DMS114 treated with DMSO at 0.1 percent for 48 hours (cell line): ENCODE measurements at regions not wholly inside any gene's neighbourhood (a gene's known extent, or its start where the extent isn't known, plus 50 kb on each side); places are given as distances from the start of the nearest gene placed in this dataset.
"Not testable (repeated sequence)": the region's sequence is repeated elsewhere in the genome, so short reads cannot be mapped to it uniquely, and the experiment has no call there.

ENCODE experiments used
- DNase-seq: peaks from one replicate; lab custom pipeline; 2025; ENCODE audit not compliant: unreplicated experiment; lab: John Stamatoyannopoulos, UW

DNA sequence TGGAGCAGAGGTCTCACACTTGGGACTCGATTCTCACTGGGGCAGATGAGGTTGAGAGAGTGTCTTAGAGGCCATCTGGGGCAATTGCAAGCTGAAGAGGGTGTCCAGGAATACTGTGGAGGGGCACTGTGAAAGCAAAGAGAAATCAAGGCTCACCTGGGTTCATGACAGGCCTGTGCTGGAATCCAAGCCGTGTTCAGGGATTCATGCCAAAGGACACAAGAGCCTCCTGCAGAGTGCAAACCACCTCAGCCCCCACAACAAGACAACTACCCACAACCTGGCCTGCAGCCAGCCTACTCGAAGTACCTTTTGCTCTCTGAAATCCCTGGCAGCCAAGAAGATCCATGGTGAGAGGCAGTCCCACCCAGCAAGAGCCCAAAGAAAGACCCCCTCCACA is 2334.2 kb downstream of the TP53TG3F start:
- DNase-seq = no peak

DNA sequence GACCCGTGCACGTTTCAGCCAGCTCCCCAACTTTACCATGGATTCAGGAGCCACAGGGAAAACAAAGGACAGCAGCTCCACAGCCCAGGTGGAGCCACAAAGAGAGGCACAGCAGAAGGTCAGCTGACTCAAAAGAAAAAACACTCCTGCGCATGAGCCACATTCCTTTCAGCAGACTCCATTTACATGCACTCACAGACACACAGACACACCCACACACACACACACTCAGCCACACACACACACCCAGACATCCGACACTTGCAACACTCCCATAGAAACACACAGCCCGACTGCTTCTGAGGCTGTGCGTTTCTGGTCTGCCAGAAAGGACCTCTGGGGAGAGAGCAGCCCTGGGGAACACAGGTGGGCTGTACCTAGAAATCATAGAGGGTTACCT is 2335.5 kb downstream of the TP53TG3F start:
- DNase-seq = no peak

DNA sequence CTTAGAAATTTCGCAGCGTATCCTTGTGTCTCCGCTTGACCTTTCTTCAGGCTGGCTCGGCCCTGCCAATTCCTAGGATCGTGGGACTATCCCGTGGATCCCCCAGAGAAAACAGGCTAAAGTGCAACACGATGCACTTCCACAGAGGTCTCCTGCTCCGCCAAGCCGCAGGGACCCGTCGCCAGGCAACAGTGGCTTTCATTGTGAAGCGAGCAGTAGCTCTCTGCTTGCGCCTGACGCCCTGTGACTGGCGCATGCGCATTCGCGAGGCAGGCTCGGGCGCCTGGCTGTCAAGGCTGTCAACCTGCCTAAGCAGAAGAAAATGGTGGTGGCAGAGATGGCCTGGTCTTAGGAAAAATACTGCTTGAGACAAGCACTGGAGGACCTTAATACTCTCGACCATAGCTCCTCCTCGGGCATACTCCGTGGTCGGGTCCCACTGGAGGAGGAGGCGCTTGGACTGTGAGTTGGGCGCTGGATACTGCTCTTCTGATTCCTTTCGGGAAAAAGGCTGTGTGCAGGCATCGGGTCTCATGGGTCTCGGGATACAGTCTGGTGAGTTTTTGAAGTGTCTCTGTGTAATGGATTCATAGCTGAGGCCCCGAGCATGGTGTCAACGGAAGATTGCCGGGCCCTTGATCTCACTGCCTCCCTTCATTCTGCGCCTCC is 2336.1 kb downstream of the TP53TG3F start:
- peak; percentile 10 for DNase-seq

DNA sequence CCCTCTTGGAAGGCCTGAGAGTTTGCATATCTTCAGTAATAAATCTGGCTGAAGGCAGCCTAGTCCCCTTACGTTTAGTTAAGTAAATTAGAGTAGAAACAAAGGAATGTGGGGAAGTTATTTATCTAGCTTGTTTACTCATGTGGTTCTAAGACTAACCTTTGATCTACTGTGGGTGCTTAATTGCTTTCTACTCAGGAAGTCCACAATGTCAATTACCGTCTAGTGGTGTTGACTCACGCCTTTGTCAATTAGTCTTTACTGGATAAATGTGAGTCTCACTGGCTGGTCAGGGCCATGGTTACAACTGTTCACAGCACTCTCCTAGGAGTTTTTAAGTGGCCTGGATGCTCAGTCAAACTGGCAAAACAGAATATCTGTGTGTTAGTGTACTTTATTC is 2338.4 kb downstream of the TP53TG3F start:
- DNase-seq = no peak

DNA sequence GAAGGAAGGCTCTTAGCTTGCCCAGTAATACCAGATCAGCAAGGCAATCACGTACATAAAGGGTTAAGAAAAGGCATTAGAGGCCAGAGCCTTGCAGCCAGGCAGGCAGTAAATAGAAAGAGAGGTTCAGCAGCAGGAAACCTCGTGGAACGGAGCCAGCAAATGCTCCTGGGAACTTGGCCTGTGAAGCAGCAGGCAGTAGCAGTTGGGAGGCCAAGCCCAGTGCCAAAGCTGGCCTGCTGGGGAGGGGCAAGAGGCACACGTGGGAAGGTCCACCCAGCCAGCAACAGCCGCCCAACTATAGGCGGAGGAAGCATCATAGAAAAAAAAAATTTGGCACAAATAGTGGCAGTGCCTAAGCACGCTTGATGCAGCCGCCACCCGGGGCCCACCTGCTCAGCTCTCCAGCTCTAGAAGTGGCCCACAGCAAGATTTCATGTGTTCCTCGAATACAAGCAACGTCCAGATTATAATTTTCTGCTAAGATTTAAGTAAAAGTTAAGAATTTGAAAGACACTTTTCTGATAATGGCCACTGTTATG is 2339.5 kb downstream of the TP53TG3F start:
- DNase-seq = no peak

DNA sequence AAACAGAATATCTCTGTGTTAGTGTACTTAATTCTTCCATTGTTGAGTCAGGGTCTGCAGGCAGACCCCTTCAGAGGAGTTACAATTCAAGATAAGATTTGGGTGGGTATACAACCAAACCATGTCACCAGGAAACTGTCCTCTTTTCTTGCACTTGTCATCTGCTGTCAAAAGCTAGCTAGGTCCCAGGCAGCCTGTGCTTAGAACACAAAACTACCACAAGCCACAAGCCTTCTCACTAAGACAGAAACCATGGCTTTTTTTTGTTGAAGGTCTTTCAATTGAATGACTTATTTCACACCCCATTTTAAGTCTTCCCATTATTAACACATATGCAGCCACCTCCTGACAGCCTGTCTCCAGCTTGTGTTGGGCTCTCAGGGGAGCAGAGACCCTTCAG is 2345.1 kb downstream of the TP53TG3F start:
- not testable (repeated sequence) for DNase-seq

DNA sequence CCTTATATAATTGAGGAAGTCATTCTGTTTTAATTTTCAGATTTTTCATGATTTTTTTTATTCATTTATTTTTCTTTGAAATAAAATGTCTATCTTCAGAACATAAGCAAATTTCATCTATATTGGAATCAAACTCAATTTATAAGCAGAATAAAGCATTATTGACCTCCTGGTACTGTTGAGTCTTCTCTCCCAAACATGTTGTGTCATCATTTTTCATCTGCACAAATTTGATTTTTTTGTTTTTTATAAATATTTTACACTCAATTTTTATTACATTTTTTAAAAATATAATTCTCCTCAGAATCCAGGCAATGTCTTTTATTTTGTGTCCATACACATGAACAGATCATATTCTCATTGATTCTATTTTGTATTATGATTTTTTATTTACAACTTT is 2363.9 kb downstream of the TP53TG3F start:
- DNase-seq = no peak

DNA sequence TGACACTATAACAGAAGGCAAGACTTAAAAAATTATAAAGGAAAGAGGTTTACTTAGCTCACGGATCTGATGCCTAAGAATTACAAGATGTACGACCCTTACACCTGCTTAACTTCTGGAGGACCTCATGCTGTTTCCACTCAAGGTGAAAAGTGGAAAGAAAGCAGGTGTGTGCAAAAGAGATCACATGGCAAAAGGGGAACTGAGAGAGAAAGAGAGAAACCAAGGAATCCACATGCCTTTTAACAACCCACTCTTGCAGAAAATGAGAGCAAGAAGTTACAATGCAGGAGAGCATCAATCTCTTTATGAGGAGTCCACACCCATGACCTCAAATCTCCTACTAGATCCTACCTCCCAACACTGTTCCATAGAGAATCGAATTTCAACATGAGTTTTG is 2382.2 kb downstream of the TP53TG3F start:
- DNase-seq = no peak

DNA sequence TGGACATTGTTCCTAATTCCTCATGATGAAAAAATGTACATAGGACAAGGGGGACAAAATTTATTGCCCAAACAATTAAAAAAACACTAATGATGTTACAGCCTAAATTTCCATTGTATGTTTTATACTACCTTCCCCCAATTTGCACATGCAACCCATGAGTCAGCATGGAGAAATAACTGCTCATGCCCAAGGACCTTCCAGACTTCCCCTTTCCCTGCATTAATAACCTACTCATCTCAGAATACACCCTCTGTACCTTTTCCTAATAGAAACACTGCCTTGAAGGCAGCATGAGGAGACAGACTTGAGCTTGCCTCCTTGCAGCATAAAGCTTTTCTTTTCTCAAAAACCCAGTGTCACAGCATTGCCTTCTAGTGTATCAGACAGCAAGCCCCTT is 2402.8 kb downstream of the TP53TG3F start:
- DNase-seq = no peak

DNA sequence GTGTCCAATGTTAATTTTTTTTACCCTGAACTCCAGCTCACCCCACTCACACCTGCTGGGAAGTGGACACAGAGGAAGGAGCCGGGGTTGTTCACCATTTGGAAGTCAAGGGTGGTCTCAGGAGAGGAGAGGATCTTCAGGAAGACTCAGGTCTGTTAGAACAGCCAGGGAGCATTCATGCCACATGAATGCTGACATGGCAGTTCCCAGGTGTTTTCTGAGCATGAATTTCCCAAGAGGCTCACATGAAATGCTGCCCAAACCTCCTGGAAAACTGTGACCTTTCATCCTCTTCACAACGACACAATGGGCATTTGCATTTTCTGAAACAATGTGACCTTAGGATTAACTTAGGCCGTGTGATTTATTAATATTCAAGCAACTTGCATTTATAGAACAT is 2409.2 kb downstream of the TP53TG3F start:
- DNase-seq = no peak

DNA sequence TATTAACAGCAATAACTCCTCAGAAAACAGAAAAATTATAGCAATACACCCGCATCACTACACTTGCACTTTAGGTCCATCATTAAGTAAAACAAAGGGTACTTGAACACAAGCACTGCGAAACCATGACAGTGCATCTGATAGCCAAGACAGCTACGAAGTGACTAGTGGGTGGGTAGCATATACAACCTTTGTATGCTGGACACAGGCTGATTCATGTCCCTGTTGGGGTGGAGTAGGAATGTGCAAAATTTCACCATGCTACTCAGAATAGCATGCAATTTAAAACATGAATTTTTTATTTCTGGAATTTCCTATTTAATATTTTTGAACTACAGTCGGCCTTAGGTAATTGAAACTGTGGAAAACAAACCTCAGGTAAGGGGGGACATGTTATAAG is 2414.1 kb downstream of the TP53TG3F start:
- DNase-seq = no peak

DNA sequence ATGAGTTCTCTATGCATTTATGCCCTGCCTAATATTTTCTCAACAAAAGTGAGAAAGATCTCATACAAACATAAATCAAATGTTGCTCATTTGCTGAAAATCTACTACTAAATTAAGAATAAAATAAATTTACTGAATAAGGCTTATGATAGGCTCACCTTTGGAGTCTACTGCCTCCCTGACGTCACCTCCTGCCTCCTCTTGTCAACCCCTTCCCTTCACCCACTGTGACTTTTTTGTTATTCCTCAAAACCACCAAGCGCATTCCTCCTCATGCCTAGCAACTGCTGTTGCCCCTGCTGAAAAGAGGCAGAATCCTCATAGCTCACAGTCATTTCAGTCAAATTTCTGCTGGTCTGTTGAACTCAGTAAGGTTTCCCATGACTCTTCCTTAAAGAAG is 2422.2 kb downstream of the TP53TG3F start:
- no peak for DNase-seq

DNA sequence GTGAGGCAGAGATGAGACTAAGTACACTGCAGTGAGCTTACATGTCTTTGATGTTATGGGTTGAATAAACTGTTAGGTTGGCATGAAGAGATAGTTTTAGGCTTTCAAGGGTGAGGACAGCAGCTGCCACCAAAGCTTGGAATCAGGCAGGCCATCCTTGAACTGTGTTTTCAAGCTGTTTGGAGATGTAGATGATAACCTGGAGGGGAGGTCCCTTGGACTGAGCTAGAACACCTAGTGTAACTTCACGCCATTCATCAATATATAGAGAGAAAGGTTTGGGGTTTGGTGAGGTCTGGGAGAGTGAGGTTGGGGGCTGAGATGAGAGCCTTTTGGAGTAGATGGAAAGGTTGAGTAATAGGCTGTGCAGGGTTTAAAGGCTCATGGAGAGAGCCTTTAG is 2447.0 kb downstream of the TP53TG3F start:
- no peak for DNase-seq

DNA sequence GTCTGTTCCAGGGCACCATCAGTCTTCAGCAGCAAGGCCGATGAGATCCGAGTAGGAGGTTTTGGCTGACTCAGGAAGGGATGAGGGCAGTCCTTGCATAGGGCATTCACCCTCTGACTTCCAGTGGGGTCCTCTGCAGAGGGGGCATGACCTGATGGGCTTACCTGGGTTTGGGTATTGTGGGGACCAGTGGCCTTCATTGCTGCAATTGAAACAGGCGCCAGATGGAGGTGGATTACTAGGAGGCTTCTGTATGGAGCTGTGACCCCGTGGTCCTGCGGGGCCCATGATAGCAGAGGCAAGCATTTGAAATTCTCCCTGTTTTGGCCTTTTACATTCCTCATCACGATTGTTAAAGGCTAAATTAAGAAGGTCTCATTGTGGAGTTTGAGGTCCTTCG is 2448.7 kb downstream of the TP53TG3F start:
- DNase-seq = no peak

DNA sequence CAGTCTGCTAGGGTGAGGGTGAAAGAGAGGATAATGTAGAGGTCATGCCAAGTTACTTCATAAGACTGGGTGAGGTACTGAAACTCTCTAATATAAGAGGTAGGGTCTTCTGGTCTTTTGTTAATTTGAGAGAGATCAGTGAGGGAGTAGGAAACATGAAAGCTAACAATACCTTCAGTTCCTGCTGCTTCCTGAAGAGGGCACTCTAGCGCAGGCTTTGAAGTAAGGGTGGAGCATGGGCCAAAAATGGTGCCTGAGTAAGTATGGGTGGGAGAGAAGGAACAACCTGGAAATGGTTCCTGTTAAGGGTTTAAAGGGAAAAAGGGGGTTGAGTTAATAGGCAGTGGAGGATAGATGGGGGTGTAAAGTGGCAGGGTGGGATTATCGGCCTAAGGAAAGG is 2449.5 kb downstream of the TP53TG3F start:
- no peak for DNase-seq

DNA sequence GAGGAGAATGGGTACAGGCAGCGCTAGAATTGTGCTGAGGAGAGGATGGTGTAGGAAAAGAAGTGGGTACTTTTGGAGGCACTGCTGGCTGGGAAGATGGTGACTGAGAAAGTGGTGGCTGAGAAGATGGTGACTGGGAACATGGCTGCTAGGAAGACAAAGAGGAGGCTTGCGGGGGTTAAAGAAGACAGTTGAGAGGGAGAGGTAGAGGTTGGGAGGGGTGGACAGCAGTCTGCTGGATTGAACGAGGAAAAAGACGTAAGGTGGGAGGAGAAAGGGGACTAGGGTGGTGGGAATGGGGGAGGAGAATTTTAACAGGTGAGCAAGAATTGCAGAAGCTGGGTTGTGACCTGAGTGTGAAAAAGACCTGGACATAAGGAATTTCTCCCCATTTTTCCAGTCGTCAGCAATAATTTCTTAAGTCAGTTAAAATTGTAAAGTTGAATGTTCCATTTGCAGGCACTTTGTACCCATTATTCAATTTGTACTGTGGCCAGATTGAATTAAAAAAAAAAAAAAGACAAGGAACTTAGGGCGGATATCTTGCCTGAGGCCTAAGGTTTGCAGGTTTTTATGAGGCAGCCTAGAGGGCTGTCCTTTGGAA is 2450.0 kb downstream of the TP53TG3F start:
- DNase-seq = no peak

DNA sequence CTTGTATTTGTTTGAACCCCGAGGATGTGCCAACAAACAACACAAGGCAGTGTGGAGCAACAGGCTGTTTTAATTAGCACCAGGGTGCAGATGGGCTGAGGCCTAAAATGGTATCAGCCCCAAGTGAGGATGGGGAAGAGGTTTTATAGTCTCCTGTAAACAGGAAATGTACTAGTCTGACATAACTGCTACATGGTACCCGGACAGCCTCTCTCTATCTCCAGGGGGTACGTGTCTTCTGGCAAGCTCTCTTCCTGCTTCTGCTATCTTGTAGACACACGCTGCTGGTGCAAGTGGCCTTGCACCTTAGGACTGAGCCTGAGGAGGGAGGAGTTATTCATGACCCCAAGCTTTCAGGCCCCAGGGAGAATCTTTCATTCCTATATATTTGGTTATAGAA is 2451.0 kb downstream of the TP53TG3F start:
- no peak for DNase-seq

DNA sequence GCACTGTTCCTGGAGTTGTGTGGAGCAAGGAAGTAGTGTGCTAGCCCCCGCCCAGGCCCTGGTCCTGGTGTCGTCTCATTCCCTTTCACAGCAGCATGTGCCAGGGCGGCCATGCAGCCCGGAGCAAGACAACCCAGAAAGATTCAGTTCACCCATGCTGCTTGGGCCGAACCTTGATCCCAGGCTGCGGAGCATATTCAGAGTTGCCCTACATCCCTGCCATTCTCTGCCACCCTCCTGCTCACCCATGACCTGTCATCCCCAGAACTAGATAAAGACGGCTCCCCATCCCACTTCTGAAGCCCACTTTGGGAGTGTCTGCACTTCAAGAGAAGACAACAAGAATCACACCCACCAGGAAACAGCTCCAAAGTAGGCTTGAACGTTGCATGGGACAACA is 2452.5 kb downstream of the TP53TG3F start:
- no peak for DNase-seq

DNA sequence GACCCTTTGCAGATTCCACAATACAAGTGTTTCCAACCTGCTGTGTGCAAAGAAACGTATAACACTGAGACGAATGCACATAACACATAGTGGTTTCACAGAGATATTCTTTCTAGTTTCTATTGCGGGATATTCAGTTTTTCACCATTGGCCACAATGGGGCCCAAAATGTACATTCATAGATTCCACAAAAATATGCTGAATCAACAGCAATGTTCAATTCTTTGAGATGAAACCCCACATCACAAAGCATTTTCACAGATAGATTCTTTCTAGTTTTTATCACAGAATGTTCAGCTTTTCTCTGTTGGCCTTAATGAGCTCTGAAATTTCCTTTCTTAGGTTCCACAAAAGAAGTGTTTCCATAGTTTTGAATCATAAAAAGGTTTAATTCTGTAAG is 2472.3 kb downstream of the TP53TG3F start:
- DNase-seq = no peak
